ENCODE measurements at regions not wholly inside any gene's neighbourhood (a gene's known extent, or its start where the extent isn't known, plus 50 kb on each side); places are given as distances from the start of the nearest gene placed in this dataset.

DNA sequence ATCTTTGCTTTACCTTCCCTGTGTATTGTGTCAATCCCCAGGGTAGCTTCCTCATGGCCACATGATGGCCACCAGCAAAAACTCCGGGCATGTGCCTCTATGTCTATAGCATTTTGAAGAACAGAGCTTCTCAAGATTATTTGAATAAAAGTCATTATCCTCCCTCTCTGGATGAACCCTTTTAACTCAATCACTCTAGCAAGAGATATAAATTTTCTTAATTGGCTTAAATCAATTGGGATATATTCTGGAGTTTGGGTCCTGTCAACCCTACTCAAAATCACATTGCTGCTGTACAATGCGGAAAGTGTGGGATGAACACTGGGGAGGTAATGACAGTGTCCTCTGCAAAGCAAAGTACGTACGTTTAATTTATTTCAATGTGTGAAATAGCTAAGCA lies 370.6 kb upstream of the LRRC3B start:
- TF ChIP-seq, protein P1, sequence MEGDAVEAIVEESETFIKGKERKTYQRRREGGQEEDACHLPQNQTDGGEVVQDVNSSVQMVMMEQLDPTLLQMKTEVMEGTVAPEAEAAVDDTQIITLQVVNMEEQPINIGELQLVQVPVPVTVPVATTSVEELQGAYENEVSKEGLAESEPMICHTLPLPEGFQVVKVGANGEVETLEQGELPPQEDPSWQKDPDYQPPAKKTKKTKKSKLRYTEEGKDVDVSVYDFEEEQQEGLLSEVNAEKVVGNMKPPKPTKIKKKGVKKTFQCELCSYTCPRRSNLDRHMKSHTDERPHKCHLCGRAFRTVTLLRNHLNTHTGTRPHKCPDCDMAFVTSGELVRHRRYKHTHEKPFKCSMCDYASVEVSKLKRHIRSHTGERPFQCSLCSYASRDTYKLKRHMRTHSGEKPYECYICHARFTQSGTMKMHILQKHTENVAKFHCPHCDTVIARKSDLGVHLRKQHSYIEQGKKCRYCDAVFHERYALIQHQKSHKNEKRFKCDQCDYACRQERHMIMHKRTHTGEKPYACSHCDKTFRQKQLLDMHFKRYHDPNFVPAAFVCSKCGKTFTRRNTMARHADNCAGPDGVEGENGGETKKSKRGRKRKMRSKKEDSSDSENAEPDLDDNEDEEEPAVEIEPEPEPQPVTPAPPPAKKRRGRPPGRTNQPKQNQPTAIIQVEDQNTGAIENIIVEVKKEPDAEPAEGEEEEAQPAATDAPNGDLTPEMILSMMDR (IDR thresholded peaks at IDR 0.05 in 8 of 11, conservative IDR thresholded peaks at IDR 0.05 in 3 of 11): no peak
- no peak for TF ChIP-seq POLR2AphosphoS5 (IDR thresholded peaks at IDR 0.05)
- TF ChIP-seq POLR2A (IDR thresholded peaks at IDR 0.05): no peak
- H3K27ac ChIP-seq: no peak overlapping the region
- H3K4me1 ChIP-seq: no peaks in the 10 kb centered on the region
- WGBS, 5 donors: 89 to 96% (median 91%) methylated on average over 4 of the region's 4 CpGs
- no peaks in the 10 kb centered on the region for H3K27me3 ChIP-seq (replicated peaks in 1 of 7)
- no peak overlapping the region for H3K4me3 ChIP-seq
- no peaks in the 10 kb centered on the region for H3K36me3 ChIP-seq
- intact Hi-C loops (cut with DNase I; ENCODE audit: low total_unique reads): no loop called here
- peaks cover 0 to 4% (median 0%) of the 10 kb centered on the region in 8 donors for H3K9me3 ChIP-seq
- DNase-seq: no peak

DNA sequence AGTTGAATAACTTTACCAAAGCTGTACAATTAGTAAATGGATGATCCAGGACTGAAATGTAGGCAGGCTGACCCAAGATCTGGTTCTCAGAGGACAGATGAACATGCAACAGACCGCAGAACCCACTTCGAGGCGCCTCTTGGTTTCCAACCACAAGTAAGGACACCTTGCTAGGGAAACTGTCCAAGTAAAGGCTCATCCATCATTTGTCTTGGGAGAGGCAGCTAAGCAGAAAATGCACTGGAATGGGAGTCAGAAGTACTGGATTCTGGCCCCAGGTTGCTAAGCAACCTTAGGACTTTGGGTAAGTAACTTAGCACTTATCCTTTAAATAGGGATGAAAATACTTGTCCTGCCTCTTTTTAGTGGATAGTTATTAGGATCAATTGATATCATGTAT lies 366.3 kb upstream of the LRRC3B start:
- intact Hi-C loops (cut with DNase I; ENCODE audit: low total_unique reads): no loop called here

DNA sequence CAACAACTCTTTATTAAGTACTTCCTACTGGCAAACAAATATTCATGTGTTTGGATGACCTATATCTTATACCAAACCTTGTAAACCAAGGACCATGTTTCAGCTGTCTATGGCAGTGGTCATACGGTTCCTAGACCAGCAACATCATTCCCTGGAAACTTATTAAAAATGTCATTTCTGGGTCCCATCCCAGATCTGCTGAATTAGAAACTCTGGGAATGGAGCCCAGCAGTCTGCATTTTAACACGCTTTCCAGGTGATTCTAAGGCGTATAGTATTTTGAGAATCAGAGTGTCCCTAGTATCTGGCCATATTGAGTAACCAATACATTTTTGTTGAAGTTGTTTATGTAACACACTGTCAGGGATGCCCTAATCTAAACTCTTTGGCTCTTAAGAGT lies 363.4 kb upstream of the LRRC3B start:
- 89 to 95% (median 93%) methylated on average over 3 of the region's 3 CpGs for WGBS, 5 donors
- intact Hi-C loops (cut with DNase I; ENCODE audit: low total_unique reads): no loop called here
- Histone ChIP-seq H3K27ac (no peak overlapping the region), H3K4me3 (no peak overlapping the region), H3K9me3 (no peaks in the 10 kb centered on the region), H3K4me1 (no peaks in the 10 kb centered on the region), H3K36me3 (no peaks in the 10 kb centered on the region), H3K27me3 (replicated peaks in 1 of 7) (no peaks in the 10 kb centered on the region)
- TF ChIP-seq, protein P1 (IDR thresholded peaks at IDR 0.05 in 8 of 11, conservative IDR thresholded peaks at IDR 0.05 in 3 of 11): no peak
- no peak for TF ChIP-seq POLR2A (IDR thresholded peaks at IDR 0.05)
- no peak for DNase-seq

More for the DNA sequence above, 366.3 kb upstream of the LRRC3B start:
- 90 to 97% (median 93%) methylated on average over 3 of the region's 3 CpGs for WGBS, 5 donors
- DNase-seq: no peak
- H3K36me3 ChIP-seq: no peaks in the 10 kb centered on the region
- H3K27me3 ChIP-seq (replicated peaks in 1 of 7): no peaks in the 10 kb centered on the region
- no peak for TF ChIP-seq POLR2AphosphoS5 (IDR thresholded peaks at IDR 0.05)
- TF ChIP-seq, protein P1 (IDR thresholded peaks at IDR 0.05 in 8 of 11, conservative IDR thresholded peaks at IDR 0.05 in 3 of 11): no peak
- TF ChIP-seq POLR2A (IDR thresholded peaks at IDR 0.05): no peak
- no peak overlapping the region for H3K27ac ChIP-seq
- H3K4me3 ChIP-seq: no peak overlapping the region
- H3K9me3 ChIP-seq: peaks cover 0 to under 1% (median 0%) of the 10 kb centered on the region in 8 donors
- no peaks in the 10 kb centered on the region for H3K4me1 ChIP-seq

DNA sequence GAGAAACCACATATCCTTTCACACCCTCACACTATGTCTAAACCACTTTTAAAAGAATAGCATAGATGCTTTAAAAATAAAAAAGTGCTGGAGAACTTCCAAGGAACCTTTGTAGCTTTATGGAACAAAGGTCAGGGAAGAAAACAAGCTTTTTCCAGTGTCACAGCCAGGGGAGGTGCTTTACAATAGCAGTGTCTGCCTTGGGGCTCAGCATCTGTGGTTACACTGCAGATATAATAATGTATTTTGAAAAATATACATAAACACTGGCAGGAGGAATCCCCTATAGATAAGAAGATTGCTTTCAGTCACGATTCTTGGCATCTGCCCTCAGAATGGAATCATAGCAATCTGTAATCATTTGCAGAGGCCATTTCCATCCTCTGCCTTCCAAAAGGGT lies 362.4 kb upstream of the LRRC3B start:
- no peaks in the 10 kb centered on the region for H3K4me1 ChIP-seq
- no peak overlapping the region for H3K4me3 ChIP-seq
- H3K9me3 ChIP-seq: no peaks in the 10 kb centered on the region
- H3K27me3 ChIP-seq (replicated peaks in 1 of 7): no peaks in the 10 kb centered on the region
- TF ChIP-seq, protein P1 (IDR thresholded peaks at IDR 0.05 in 8 of 11, conservative IDR thresholded peaks at IDR 0.05 in 3 of 11): no peak
- no peak for TF ChIP-seq POLR2AphosphoS5 (IDR thresholded peaks at IDR 0.05)
- TF ChIP-seq POLR2A (IDR thresholded peaks at IDR 0.05): no peak
- no peaks in the 10 kb centered on the region for H3K36me3 ChIP-seq
- no peak overlapping the region for H3K27ac ChIP-seq
- WGBS, 5 donors: 26 to 70% (median 53%) methylated on average over 1 of the region's 1 CpG
- intact Hi-C loops (cut with DNase I; ENCODE audit: low total_unique reads): no loop called here
- DNase-seq: no peak

All from spleen (tissue), 11 donors.